ENCODE measurements at regions not wholly inside any gene's neighbourhood (a gene's known extent, or its start where the extent isn't known, plus 50 kb on each side); places are given as distances from the start of the nearest gene placed in this dataset.

- no peak for DNase-seq
These were observed 417.1 kb upstream of the EPHA3 start for GRCh38 chr3:88690287-88690686.

DNA sequence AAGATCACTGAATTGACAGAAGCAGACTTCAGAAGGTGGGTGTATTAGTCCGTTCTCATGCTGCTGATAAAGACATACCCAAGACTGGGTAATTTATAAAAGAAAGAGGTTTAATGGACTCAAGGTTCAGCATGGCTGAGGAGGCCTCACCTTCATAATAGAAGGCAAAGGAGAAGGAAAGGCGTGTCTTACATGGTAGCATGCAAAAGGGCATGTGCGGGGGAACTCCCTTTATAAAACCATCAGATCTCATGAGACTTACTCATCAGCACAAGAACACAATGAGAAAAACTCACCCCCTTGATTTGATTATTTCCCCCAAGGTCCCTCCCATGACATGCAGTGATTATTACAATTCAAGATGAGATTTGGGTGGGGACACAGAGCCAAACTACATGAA is 416.3 kb upstream of the EPHA3 start:
- no peak for DNase-seq

DNA sequence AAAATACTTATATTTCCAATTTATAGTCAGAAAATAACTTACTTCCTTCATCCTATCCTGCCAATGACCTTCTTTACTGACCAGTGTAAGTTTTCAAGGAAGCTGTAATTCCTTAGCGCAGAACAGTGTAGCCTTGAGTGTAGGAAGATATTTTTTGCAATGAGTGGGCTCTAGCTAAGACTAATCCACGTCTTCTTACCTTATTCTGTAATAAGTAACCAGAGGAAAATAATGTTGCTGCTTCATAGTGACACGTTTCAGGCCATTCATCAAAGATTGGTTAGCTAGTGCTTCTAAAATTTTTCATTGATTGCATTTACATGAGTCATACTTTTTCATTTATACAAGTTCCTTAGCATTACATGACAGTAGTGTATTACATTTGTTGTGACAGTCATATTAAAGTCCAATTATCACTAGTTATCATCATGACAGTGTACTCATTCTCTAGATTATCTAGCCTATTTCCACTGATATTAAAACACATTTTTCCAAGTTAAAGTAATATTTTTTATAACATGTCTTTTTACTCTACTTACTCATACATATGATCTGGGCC is 403.8 kb upstream of the EPHA3 start:
- no peak for DNase-seq

DNA sequence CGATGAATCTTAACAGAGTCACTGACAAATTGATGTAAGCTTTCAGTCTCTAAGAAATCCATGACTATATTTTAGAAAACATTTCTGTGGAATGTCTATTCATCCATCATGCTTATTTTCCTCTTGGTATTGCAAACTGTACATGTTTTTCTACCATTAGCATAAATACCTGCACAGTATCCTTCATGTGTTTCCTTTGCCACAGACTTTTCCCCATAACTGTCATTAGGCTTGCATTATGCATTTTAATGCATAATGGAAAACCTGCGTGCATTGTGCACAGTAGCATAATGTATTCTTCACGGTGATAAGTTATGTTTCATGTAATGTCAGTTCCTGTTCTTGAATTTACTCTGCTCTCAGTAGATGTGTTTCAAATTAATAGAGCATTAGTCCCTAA is 403.1 kb upstream of the EPHA3 start:
- no peak for DNase-seq

GRCh38 chr3:88707837-88708236 is 399.6 kb upstream of the EPHA3 start:
- no peak for DNase-seq

- DNase-seq = no peak
These were observed 394.9 kb upstream of the EPHA3 start for GRCh38 chr3:88712552-88712951.

DNA sequence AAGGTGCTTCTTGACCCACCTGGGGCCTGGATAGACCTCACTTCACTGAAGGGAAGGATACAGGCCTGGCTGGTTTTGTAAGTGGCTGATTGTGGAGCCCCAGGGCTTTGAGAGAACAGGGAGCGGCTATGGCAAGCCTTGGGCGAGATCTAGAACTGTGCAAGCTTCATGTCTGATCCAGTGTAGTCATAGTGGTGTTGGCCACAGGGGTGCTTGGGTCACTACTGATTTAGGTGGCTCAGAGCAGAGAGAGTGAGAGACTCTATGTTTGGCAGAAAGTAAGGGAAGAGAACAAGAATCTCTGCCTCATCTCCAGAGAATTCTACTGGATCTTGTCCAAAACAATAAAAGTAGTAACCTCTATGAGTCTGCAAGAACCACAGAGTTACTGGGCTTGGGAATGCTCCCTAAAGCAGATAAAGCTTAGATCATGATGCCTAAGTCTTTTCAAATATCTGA is 394.2 kb upstream of the EPHA3 start:
- no peak for DNase-seq

GRCh38 chr3:88725440-88726165 is 381.8 kb upstream of the EPHA3 start:
- DNase-seq = no peak

DNA sequence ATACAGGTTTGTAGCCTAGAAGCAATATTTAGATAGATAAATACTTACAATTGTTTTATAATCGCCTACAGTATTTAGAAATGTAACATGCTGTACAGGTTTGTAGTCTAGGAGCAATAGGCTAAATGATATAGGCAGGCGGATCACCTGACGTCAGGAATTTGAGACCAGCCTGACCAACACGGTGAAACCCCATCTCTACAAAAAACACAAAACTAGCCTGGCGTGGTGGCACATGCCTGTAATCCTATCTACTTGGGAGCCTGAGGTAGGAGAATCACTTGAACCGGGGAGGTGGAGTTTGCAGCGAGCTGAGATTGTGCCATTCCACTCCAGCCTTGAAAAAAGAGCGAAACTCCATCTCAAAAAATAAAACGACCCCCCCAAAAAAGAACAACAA is 375.2 kb upstream of the EPHA3 start:
- DNase-seq = no peak

- no peak for DNase-seq
These were observed 365.3 kb upstream of the EPHA3 start for GRCh38 chr3:88742106-88742505.

- DNase-seq = no peak
These were observed 364.5 kb upstream of the EPHA3 start for GRCh38 chr3:88742674-88743507.

DNA sequence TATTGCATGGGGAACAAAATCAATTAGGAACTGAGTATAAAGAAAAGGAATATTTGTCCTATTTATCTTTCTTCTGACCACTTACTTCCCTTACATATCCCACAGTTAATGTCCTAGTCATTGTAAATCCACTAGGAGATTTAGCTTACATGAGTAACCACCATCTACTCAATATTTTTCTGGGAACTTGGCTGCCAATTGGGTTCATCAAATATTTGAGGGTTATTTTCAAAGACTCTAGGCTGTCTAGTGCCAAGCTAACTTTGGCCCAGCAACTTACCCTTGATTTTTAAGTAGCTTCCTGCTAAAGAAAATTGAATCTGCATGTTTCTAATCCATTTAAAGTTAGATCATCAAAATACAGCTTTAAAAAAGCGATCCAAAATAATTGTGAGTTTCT is 362.5 kb upstream of the EPHA3 start:
- DNase-seq = no peak

DNA sequence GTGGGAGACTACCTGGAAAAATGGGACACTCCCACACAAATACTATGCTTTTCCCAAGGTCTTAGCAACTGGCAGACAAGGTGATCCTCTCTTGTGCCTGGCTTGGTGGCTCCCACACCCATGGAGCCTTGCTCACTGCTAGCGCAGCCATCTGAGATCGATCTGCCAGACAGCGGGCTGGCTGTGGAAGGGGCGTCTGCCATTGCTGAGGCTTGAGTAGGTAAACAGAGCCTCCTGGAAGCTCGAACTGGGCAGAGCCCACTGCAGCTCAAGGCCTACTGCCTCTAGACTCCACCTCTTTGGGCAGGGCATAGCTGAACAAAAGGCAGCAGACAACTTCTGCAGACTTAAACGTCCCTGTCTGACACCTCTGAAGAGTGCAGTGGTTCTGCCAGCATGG is 360.3 kb upstream of the EPHA3 start:
- peak in 1 of 4 experiments; percentile 2 for DNase-seq

DNA sequence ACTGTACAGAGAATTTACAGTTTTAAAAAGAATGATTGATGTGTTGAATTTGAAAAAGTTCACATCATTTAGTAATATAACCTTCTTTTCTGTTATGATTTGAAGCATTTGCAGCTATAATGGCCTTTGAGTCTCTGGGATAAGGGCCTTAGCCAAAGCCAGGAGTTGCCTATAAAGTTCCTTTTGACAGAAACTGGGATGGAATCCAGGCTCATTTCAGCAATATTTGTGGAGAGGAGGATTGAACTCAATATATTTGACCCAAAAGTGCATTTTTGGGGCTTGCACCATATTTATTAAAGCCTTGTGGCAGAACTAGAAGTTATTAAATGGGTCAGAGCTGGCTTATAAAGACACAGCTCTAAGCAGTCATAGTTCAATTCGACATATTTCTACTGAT is 348.7 kb upstream of the EPHA3 start:
- DNase-seq = no peak

DNA sequence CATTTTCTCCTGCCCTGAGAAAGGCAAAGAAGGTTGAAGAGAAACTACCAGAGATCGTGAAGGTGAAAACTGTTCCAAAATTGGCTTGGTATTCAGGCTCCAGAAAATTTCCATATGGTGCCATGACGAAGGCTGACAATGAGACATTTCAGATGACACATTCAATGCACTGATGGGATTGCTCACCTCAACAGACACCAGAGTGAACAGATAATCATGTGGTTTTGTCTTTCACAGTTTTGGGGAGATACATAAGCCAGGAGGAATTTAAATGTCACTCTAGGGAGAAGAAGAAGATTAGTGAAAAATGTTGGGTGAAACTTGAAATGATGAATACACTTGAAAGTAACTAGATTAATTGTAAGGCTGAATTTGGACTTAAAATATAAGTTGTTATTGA is 339.7 kb upstream of the EPHA3 start:
- DNase-seq = no peak

- no peak for DNase-seq
These were observed 333.7 kb upstream of the EPHA3 start for GRCh38 chr3:88773766-88774165.

DNA sequence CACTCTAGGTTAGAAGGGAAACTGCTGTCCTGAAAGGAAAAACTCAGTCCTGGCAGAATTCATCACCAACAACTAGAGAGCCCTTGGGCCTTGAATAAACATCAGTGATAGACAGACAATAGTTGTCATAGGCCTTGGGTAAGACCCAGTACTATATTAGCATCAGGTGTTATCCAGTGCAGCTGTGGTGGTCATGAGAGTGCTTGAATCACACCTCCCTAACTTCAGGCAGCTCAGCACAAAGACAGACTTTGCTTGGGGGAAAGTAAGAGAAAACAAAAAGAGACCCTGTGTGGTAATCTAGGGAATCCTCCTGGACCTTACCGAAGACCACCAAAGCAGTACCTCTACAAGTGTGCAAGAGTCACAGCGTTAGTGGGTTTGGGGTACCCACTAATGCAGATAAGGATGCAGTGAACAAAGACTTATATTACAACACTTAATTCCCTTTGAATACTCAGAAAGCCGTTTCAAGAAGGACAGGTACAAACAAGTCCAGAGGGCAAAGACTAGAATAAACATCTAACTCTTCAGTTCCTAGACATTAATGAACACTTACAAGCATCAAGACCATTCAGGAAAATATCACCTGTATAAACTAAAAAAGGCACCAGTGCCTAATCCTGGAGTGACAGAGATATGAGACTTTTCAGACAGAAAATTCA is 332.3 kb upstream of the EPHA3 start:
- DNase-seq = no peak

- no peak for DNase-seq
These were observed 327.9 kb upstream of the EPHA3 start for GRCh38 chr3:88779482-88779881.

- DNase-seq = no peak
These were observed 322.5 kb upstream of the EPHA3 start for GRCh38 chr3:88784925-88785324.

GRCh38 chr3:88785841-88786240 is 321.6 kb upstream of the EPHA3 start:
- DNase-seq = no peak

- no peak for DNase-seq
These were observed 311.9 kb upstream of the EPHA3 start for GRCh38 chr3:88795503-88795902.

- DNase-seq = no peak
These were observed 299.8 kb upstream of the EPHA3 start for GRCh38 chr3:88807491-88808105.

DNA sequence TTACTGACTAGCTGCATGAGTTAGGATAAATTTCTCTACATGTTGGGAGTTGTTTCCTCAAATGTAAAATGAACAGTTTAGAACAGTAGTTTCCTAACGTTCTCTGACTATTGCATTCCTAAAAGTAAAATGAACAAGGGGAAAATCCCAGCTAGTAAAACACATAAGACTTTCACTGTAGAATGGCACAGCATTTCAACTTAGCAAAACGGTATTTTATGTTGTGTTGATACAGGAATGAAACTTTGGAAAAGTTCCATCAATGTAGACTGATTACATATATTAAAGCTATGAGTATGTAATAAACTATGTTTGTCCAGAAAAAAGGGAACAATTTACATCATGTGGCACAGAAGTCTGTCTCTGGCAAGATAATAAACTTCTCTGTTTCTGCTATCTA is 297.4 kb upstream of the EPHA3 start:
- no peak for DNase-seq
